ENCODE measurements at regions not wholly inside any gene's neighbourhood (a gene's known extent, or its start where the extent isn't known, plus 50 kb on each side); places are given as distances from the start of the nearest gene placed in this dataset.

- ATAC-seq (no peak), DNase-seq (ENCODE audit: low read depth, low spot score) (no peak)
- CTCF ChIA-PET, result no interaction called here
- Histone ChIP-seq H3K27me3 (ENCODE audit: insufficient read depth, low read length) (no peaks in the 10 kb centered on the region), H2AFZ (ENCODE audit: low read depth, low read length, poor library complexity, severe bottlenecking) (no peak overlapping the region), H3K9ac (ENCODE audit: low read length) (no peak overlapping the region), H3K79me2 (ENCODE audit: insufficient read depth, low read length) (no peaks in the 10 kb centered on the region), H3K4me2 (ENCODE audit: low read length) (no peak overlapping the region), H4K20me1 (ENCODE audit: insufficient read depth) (no peaks in the 10 kb centered on the region), H3K9me3 (ENCODE audit: control insufficient read depth in 1 of 2, insufficient read depth in 1 of 2, low read depth in 1 of 2, low read length in 2 of 2) (no peaks in the 10 kb centered on the region), H3K27ac (ENCODE audit: low read depth, low read length) (no peak overlapping the region), H3K9me2 (ENCODE audit: insufficient read depth) (no peaks in the 10 kb centered on the region), H3K4me3 (replicated peaks in 1 of 2; ENCODE audit: low read depth in 1 of 2, low read length in 2 of 2) (no peak overlapping the region), H3K4me1 (ENCODE audit: control insufficient read depth in 1 of 2, insufficient read depth in 2 of 2, low read length in 2 of 2) (no peaks in the 10 kb centered on the region), H3K36me3 (ENCODE audit: control insufficient read depth in 1 of 2, insufficient read depth in 2 of 2, low read length in 2 of 2) (no peaks in the 10 kb centered on the region)
- intact Hi-C loops (cut with micrococcal nuclease), result no loop called here
- TF ChIP-seq CEBPB (IDR thresholded peaks at IDR 0.05; ENCODE audit: low read depth), result no peak
- RAD21 ChIA-PET (ENCODE audit: low non-redundant PET in 1 of 2, low total read pairs in 2 of 2, uncharacterized antibody in 2 of 2, unreplicated experiment in 2 of 2), result no interaction called here
- POLR2A ChIA-PET, result no interaction called here
- no TSS peak for BruUV-seq (replicated peaks)
Observed at GRCh38 chr12:105670672-105671071, 340.2 kb downstream of the C12orf75 start.

GRCh38 chr12:105671720-105672119 lies 341.2 kb downstream of the C12orf75 start:
- CTCF ChIA-PET, result no interaction called here
- H3K9ac ChIP-seq (ENCODE audit: low read length), result no peak overlapping the region
- H3K79me2 ChIP-seq (ENCODE audit: insufficient read depth, low read length), result no peaks in the 10 kb centered on the region
- no peaks in the 10 kb centered on the region for H3K9me2 ChIP-seq (ENCODE audit: insufficient read depth)
- H3K4me3 ChIP-seq (replicated peaks in 1 of 2; ENCODE audit: low read depth in 1 of 2, low read length in 2 of 2), result no peak overlapping the region
- no peak overlapping the region for H3K4me2 ChIP-seq (ENCODE audit: low read length)
- no peak for ATAC-seq
- no peak overlapping the region for H2AFZ ChIP-seq (ENCODE audit: low read depth, low read length, poor library complexity, severe bottlenecking)
- no peak overlapping the region for H3K27ac ChIP-seq (ENCODE audit: low read depth, low read length)
- no peaks in the 10 kb centered on the region for H3K36me3 ChIP-seq (ENCODE audit: control insufficient read depth in 1 of 2, insufficient read depth in 2 of 2, low read length in 2 of 2)
- TF ChIP-seq EZH2phosphoT487 (IDR thresholded peaks at IDR 0.05; ENCODE audit: borderline replicate concordance) (no peak), CTCF (IDR thresholded peaks at IDR 0.05 in 2 of 3, conservative IDR thresholded peaks at IDR 0.05 in 1 of 3; ENCODE audit: borderline replicate concordance in 1 of 3, insufficient read depth in 1 of 3, low read depth in 2 of 3, low read length in 2 of 3) (no peak)
- H3K9me3 ChIP-seq (ENCODE audit: control insufficient read depth in 1 of 2, insufficient read depth in 1 of 2, low read depth in 1 of 2, low read length in 2 of 2), result no peaks in the 10 kb centered on the region
- intact Hi-C loops (cut with micrococcal nuclease), result no loop called here
- no peaks in the 10 kb centered on the region for H4K20me1 ChIP-seq (ENCODE audit: insufficient read depth)
- POLR2A ChIA-PET, result no interaction called here
- no TSS peak for BruUV-seq (replicated peaks)
- RAD21 ChIA-PET (ENCODE audit: low non-redundant PET in 1 of 2, low total read pairs in 2 of 2, uncharacterized antibody in 2 of 2, unreplicated experiment in 2 of 2), result no interaction called here
- no peak for DNase-seq (ENCODE audit: low read depth, low spot score)
- H3K4me1 ChIP-seq (ENCODE audit: control insufficient read depth in 1 of 2, insufficient read depth in 2 of 2, low read length in 2 of 2), result no peaks in the 10 kb centered on the region
- H3K27me3 ChIP-seq (ENCODE audit: insufficient read depth, low read length), result no peaks in the 10 kb centered on the region
